Right atrium auricular region (tissue), 2 donors: ENCODE measurements at regions not wholly inside any gene's neighbourhood (a gene's known extent, or its start where the extent isn't known, plus 50 kb on each side); places are given as distances from the start of the nearest gene placed in this dataset.

Source experiments
- DNase-seq: peaks from one replicate; pipeline ENCODE4 v3.0.0-alpha.2; 2019; ENCODE audit warnings: low spot score
- H3K27ac ChIP-seq, 2 donors: fragments of 200-600 bp; sonication (generic); 1 replicate in 1 of 2; 2 replicates in 1 of 2; pipeline ENCODE4 v1.5.1; 2016 to 2019
- H3K27me3 ChIP-seq, 2 donors: fragments of 200-600 bp; sonication (generic); one replicate each; pipeline versions ENCODE4 v1.5.1 to v1.6.0; 2017 to 2019
- H3K36me3 ChIP-seq: fragments of 200-600 bp; sonication (generic); one replicate; pipeline ENCODE4 v1.5.1; 2016
- H3K4me1 ChIP-seq, 2 donors: fragments of 200-600 bp; sonication (generic); one replicate each; pipeline versions ENCODE4 v1.5.1 to v1.6.0; 2017 to 2019
- H3K4me3 ChIP-seq, 2 donors: fragments of 200-600 bp; sonication (generic); 1 replicate in 1 of 2; 2 replicates in 1 of 2; pipeline ENCODE4 v1.5.1; 2017 to 2019; ENCODE audit warnings: mild to moderate bottlenecking in 1 of 2, moderate library complexity in 1 of 2
- H3K9me3 ChIP-seq, 2 donors: fragments of 200-600 bp; sonication (generic); one replicate each; pipeline ENCODE4 v1.5.1; 2019
- TF ChIP-seq, protein P1 (sequence below), 2 donors: fragments of 200-600 bp; sonication (generic); IDR thresholded peaks; one replicate each; pipeline ENCODE4 v1.5.1; 2019; ENCODE audit warnings: antibody characterized with exemption in 2 of 2

GRCh38 chr4:16329797-16330134 is 103.5 kb upstream of the TAPT1 start:
- H3K4me3 ChIP-seq, result no peak overlapping the region
- H3K27ac ChIP-seq, result no peak overlapping the region
- H3K9me3 ChIP-seq, result no peaks in the 10 kb centered on the region
- no peak for DNase-seq
- TF ChIP-seq, protein P1, sequence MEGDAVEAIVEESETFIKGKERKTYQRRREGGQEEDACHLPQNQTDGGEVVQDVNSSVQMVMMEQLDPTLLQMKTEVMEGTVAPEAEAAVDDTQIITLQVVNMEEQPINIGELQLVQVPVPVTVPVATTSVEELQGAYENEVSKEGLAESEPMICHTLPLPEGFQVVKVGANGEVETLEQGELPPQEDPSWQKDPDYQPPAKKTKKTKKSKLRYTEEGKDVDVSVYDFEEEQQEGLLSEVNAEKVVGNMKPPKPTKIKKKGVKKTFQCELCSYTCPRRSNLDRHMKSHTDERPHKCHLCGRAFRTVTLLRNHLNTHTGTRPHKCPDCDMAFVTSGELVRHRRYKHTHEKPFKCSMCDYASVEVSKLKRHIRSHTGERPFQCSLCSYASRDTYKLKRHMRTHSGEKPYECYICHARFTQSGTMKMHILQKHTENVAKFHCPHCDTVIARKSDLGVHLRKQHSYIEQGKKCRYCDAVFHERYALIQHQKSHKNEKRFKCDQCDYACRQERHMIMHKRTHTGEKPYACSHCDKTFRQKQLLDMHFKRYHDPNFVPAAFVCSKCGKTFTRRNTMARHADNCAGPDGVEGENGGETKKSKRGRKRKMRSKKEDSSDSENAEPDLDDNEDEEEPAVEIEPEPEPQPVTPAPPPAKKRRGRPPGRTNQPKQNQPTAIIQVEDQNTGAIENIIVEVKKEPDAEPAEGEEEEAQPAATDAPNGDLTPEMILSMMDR (IDR thresholded peaks at IDR 0.05), result no peak
- no peaks in the 10 kb centered on the region for H3K4me1 ChIP-seq
- no peaks in the 10 kb centered on the region for H3K27me3 ChIP-seq
- H3K36me3 ChIP-seq, result no peaks in the 10 kb centered on the region

- H3K4me1 ChIP-seq, result no peaks in the 10 kb centered on the region
- H3K9me3 ChIP-seq, result no peaks in the 10 kb centered on the region
- no peak overlapping the region for H3K4me3 ChIP-seq
- no peaks in the 10 kb centered on the region for H3K27me3 ChIP-seq
- no peak overlapping the region for H3K27ac ChIP-seq
- no peak for DNase-seq
- TF ChIP-seq, protein P1 (IDR thresholded peaks at IDR 0.05), result no peak
- no peaks in the 10 kb centered on the region for H3K36me3 ChIP-seq
Measured at GRCh38 chr4:16329125-16329796, 103.0 kb upstream of the TAPT1 start.

DNA sequence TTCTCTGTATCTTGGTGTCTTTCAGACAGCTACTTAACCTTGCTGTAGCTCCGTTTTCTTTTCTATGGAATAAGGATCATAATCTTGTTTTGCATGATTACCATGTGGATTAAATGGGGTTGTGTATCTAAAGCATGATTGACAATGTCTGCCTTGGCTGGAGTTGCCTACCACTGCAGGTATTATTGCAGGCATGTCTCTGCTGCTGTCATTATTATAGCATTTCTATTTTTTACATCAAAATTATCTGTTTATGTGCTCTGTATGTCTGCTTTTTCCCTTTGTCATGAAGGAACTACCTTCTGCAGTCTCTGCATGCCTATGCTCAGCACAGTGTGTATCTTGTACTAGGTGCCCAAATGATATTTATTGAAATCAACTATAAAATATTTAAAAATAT is 95.9 kb upstream of the TAPT1 start:
- Histone ChIP-seq H3K4me3 (no peak overlapping the region), H3K4me1 (no peaks in the 10 kb centered on the region), H3K27me3 (no peaks in the 10 kb centered on the region), H3K27ac (no peak overlapping the region), H3K36me3 (no peaks in the 10 kb centered on the region), H3K9me3 (no peaks in the 10 kb centered on the region)
- TF ChIP-seq, protein P1 (IDR thresholded peaks at IDR 0.05), result no peak
- no peak for DNase-seq

DNA sequence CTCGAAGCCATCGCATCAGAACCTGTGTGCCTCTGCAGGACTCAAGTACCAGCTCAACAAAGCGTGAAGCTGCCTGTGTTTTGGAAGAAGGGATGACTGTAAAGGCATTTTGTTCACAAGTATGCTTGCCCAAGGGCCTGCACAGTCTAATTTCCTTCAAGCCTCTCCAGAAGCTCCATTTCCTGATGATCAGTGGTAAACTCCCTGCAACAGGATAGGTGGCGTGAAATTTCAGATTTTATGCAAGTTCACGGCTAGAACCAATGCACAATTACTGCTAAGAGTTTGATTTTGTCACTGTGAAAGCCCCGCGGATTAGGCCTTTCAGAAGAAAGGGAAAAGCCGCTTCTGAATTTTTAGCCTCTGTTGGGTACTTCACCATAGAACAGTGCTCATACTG is 89.2 kb upstream of the TAPT1 start:
- Histone ChIP-seq H3K27me3 (no peaks in the 10 kb centered on the region), H3K4me3 (no peak overlapping the region), H3K27ac (no peak overlapping the region), H3K36me3 (no peaks in the 10 kb centered on the region), H3K9me3 (no peaks in the 10 kb centered on the region), H3K4me1 (no peaks in the 10 kb centered on the region)
- TF ChIP-seq, protein P1 (IDR thresholded peaks at IDR 0.05), result no peak
- DNase-seq, result no peak

GRCh38 chr4:16310606-16311005 is 84.3 kb upstream of the TAPT1 start:
- Histone ChIP-seq H3K4me1 (no peaks in the 10 kb centered on the region), H3K36me3 (no peaks in the 10 kb centered on the region), H3K4me3 (no peak overlapping the region), H3K9me3 (no peaks in the 10 kb centered on the region), H3K27ac (no peak overlapping the region), H3K27me3 (no peaks in the 10 kb centered on the region)
- no peak for DNase-seq
- TF ChIP-seq, protein P1 (IDR thresholded peaks at IDR 0.05), result no peak

GRCh38 chr4:16302648-16303047 is 76.4 kb upstream of the TAPT1 start:
- Histone ChIP-seq H3K27me3 (no peaks in the 10 kb centered on the region), H3K36me3 (no peaks in the 10 kb centered on the region), H3K4me1 (no peaks in the 10 kb centered on the region), H3K4me3 (no peak overlapping the region), H3K27ac (no peak overlapping the region), H3K9me3 (no peaks in the 10 kb centered on the region)
- DNase-seq, result no peak
- TF ChIP-seq, protein P1 (IDR thresholded peaks at IDR 0.05), result no peak
